Panc1 (cell line): ENCODE measurements at regions not wholly inside any gene's neighbourhood (a gene's known extent, or its start where the extent isn't known, plus 50 kb on each side); places are given as distances from the start of the nearest gene placed in this dataset.

ENCODE experiments used
- CTCF ChIP-seq: fragments of 450-650 bp; IDR thresholded peaks from 2 replicates; pipeline ENCODE4 v1.5.1; 2017; ENCODE audit warnings: mild to moderate bottlenecking
- POLR2AphosphoS5 ChIP-seq: IDR thresholded peaks from 2 replicates; pipeline ENCODE4 v1.6.1; 2012; ENCODE audit warnings: mild to moderate bottlenecking, low read depth, low read length, moderate library complexity

GRCh38 chr16:16933861-16934260, 536.9 kb downstream of the XYLT1 start:
- TF ChIP-seq POLR2AphosphoS5 (no peak), CTCF (no peak)
